UCSD-AML1 (cell line): ENCODE measurements at regions not wholly inside any gene's neighbourhood (a gene's known extent, or its start where the extent isn't known, plus 50 kb on each side); places are given as distances from the start of the nearest gene placed in this dataset.

ENCODE experiments used
- DNase-seq: peaks from one replicate; lab custom pipeline; 2025; ENCODE audit not compliant: unreplicated experiment; lab: John Stamatoyannopoulos, UW

GRCh38 chr11:69377953-69378302, 84.0 kb downstream of the MYEOV start:
- DNase-seq: no peak

- DNase-seq: no peak
Measured at GRCh38 chr11:69378303-69379141, 84.6 kb downstream of the MYEOV start.

- DNase-seq: no peak
Measured at GRCh38 chr11:69380451-69380901, 86.5 kb downstream of the MYEOV start.

- no peak for DNase-seq
Measured at GRCh38 chr11:69380921-69381581, 87.1 kb downstream of the MYEOV start.

- no peak for DNase-seq
Measured at GRCh38 chr11:69381681-69382130, 87.8 kb downstream of the MYEOV start.

GRCh38 chr11:69382131-69383128, 88.5 kb downstream of the MYEOV start:
- DNase-seq: no peak

GRCh38 chr11:69383372-69384250, 89.7 kb downstream of the MYEOV start:
- no peak for DNase-seq

GRCh38 chr11:69384251-69385143, 90.5 kb downstream of the MYEOV start:
- DNase-seq: no peak

GRCh38 chr11:69385144-69385820, 91.3 kb downstream of the MYEOV start:
- DNase-seq: no peak

GRCh38 chr11:69385832-69386427, 92.0 kb downstream of the MYEOV start:
- no peak for DNase-seq

- DNase-seq: no peak
Measured at GRCh38 chr11:69386594-69387408, 92.8 kb downstream of the MYEOV start.

- DNase-seq: no peak
Measured at GRCh38 chr11:69387409-69387885, 93.5 kb downstream of the MYEOV start.

GRCh38 chr11:69388210-69388609, 93.3 kb upstream of the LINC01488 start:
- no peak for DNase-seq

- no peak for DNase-seq
Measured at GRCh38 chr11:69388661-69389060, 92.8 kb upstream of the LINC01488 start.

- no peak for DNase-seq
Measured at GRCh38 chr11:69390561-69390960, 90.9 kb upstream of the LINC01488 start.

- no peak for DNase-seq
Measured at GRCh38 chr11:69391192-69392103, 90.0 kb upstream of the LINC01488 start.
